ENCODE measurements at regions not wholly inside any gene's neighbourhood (a gene's known extent, or its start where the extent isn't known, plus 50 kb on each side); places are given as distances from the start of the nearest gene placed in this dataset.

DNA sequence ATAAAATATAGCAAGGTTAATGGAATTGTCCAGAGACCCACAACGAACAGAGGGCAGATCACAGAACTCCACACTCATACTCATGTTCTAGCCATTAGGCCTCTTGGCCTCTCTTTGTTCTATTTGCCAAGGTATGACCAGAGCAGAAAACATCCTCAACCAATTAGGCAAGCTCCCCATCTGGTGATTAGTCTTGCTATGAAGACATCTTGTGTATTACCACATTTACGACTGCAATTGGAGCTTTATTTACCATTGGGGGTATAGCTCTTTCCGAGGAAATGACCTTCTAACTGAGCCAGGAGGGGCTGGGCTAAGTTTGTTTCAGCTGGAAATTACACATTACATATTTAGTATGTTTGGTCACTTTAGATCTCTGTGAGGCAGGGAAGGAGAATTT, 593.9 kb downstream of the CD109 start:
- TF ChIP-seq, protein P1, sequence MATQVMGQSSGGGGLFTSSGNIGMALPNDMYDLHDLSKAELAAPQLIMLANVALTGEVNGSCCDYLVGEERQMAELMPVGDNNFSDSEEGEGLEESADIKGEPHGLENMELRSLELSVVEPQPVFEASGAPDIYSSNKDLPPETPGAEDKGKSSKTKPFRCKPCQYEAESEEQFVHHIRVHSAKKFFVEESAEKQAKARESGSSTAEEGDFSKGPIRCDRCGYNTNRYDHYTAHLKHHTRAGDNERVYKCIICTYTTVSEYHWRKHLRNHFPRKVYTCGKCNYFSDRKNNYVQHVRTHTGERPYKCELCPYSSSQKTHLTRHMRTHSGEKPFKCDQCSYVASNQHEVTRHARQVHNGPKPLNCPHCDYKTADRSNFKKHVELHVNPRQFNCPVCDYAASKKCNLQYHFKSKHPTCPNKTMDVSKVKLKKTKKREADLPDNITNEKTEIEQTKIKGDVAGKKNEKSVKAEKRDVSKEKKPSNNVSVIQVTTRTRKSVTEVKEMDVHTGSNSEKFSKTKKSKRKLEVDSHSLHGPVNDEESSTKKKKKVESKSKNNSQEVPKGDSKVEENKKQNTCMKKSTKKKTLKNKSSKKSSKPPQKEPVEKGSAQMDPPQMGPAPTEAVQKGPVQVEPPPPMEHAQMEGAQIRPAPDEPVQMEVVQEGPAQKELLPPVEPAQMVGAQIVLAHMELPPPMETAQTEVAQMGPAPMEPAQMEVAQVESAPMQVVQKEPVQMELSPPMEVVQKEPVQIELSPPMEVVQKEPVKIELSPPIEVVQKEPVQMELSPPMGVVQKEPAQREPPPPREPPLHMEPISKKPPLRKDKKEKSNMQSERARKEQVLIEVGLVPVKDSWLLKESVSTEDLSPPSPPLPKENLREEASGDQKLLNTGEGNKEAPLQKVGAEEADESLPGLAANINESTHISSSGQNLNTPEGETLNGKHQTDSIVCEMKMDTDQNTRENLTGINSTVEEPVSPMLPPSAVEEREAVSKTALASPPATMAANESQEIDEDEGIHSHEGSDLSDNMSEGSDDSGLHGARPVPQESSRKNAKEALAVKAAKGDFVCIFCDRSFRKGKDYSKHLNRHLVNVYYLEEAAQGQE (IDR thresholded peaks at IDR 0.05; ENCODE audit: insufficient read depth in 1 of 2, low read depth in 2 of 2, low read length in 2 of 2): no peak
- no peak for TF ChIP-seq SIN3A (IDR thresholded peaks at IDR 0.05; ENCODE audit: borderline replicate concordance, insufficient read depth, low read length)
- TF ChIP-seq FOXP2 (optimal IDR thresholded peaks at IDR 0.05; ENCODE audit: borderline replicate concordance, extremely low read depth, extremely low read length, insufficient read depth): no peak
- no peak for TF ChIP-seq POLR2AphosphoS5 (IDR thresholded peaks at IDR 0.05; ENCODE audit: low read depth, low read length)
- no peak for TF ChIP-seq TAF1 (IDR thresholded peaks at IDR 0.05; ENCODE audit: borderline replicate concordance, insufficient read depth, low read length)

GRCh38 chr6:74287932-74288331, 591.9 kb downstream of the CD109 start:
- TF ChIP-seq, protein P1 (IDR thresholded peaks at IDR 0.05; ENCODE audit: insufficient read depth in 1 of 2, low read depth in 2 of 2, low read length in 2 of 2): no peak
- TF ChIP-seq TAF1 (IDR thresholded peaks at IDR 0.05; ENCODE audit: borderline replicate concordance, insufficient read depth, low read length): no peak
- no peak for TF ChIP-seq SIN3A (IDR thresholded peaks at IDR 0.05; ENCODE audit: borderline replicate concordance, insufficient read depth, low read length)
- TF ChIP-seq POLR2AphosphoS5 (IDR thresholded peaks at IDR 0.05; ENCODE audit: low read depth, low read length): no peak
- TF ChIP-seq FOXP2 (optimal IDR thresholded peaks at IDR 0.05; ENCODE audit: borderline replicate concordance, extremely low read depth, extremely low read length, insufficient read depth): no peak

GRCh38 chr6:74287441-74287840, 591.4 kb downstream of the CD109 start:
- TF ChIP-seq FOXP2 (optimal IDR thresholded peaks at IDR 0.05; ENCODE audit: borderline replicate concordance, extremely low read depth, extremely low read length, insufficient read depth): no peak
- TF ChIP-seq SIN3A (IDR thresholded peaks at IDR 0.05; ENCODE audit: borderline replicate concordance, insufficient read depth, low read length): no peak
- no peak for TF ChIP-seq TAF1 (IDR thresholded peaks at IDR 0.05; ENCODE audit: borderline replicate concordance, insufficient read depth, low read length)
- TF ChIP-seq, protein P1 (IDR thresholded peaks at IDR 0.05; ENCODE audit: insufficient read depth in 1 of 2, low read depth in 2 of 2, low read length in 2 of 2): no peak
- TF ChIP-seq POLR2AphosphoS5 (IDR thresholded peaks at IDR 0.05; ENCODE audit: low read depth, low read length): no peak

DNA sequence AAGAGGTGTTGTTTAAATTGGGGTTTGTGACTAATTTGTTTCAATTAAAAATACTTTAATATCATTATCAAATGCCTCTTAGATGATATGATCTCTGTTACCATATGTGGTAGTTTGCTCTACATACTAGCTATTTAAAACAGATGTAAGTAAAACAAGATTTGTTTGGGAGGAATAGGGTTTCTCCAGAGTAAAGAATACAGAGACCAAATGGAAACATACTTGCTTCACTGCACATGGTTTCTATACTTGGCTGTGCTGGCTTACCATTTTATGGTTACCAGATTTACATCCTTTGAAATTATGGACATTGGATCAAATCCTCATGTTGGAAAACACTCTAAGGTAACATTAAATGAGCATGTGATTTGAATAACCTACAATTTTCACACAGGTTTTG, 588.3 kb downstream of the CD109 start:
- TF ChIP-seq TAF1 (IDR thresholded peaks at IDR 0.05; ENCODE audit: borderline replicate concordance, insufficient read depth, low read length): no peak
- no peak for TF ChIP-seq FOXP2 (optimal IDR thresholded peaks at IDR 0.05; ENCODE audit: borderline replicate concordance, extremely low read depth, extremely low read length, insufficient read depth)
- no peak for TF ChIP-seq POLR2AphosphoS5 (IDR thresholded peaks at IDR 0.05; ENCODE audit: low read depth, low read length)
- TF ChIP-seq, protein P1 (IDR thresholded peaks at IDR 0.05; ENCODE audit: insufficient read depth in 1 of 2, low read depth in 2 of 2, low read length in 2 of 2): no peak
- no peak for TF ChIP-seq SIN3A (IDR thresholded peaks at IDR 0.05; ENCODE audit: borderline replicate concordance, insufficient read depth, low read length)

GRCh38 chr6:74283532-74283931, 587.5 kb downstream of the CD109 start:
- TF ChIP-seq FOXP2 (optimal IDR thresholded peaks at IDR 0.05; ENCODE audit: borderline replicate concordance, extremely low read depth, extremely low read length, insufficient read depth) (no peak), TAF1 (IDR thresholded peaks at IDR 0.05; ENCODE audit: borderline replicate concordance, insufficient read depth, low read length) (no peak)

Measured in PFSK-1 (cell line).